Thyroid gland (tissue), 4 donors: ENCODE measurements at regions not wholly inside any gene's neighbourhood (a gene's known extent, or its start where the extent isn't known, plus 50 kb on each side); places are given as distances from the start of the nearest gene placed in this dataset.

Experiments
- POLR2A ChIP-seq, 2 donors: fragments of 450-650 bp; IDR thresholded peaks; one replicate each; pipeline ENCODE4 v1.6.1; 2017; ENCODE audit warnings: antibody characterized with exemption in 2 of 2, mild to moderate bottlenecking in 2 of 2, moderate library complexity in 1 of 2
- TF ChIP-seq, protein P1 (sequence below), 6 experiments: fragments of 200-600 bp in 3 of 6; fragments of 450-650 bp in 3 of 6; sonication (generic) in 3 of 6; IDR thresholded peaks; one replicate each; pipeline ENCODE4 v1.5.1; 2016 to 2019; ENCODE audit warnings: antibody characterized with exemption in 6 of 6, mild to moderate bottlenecking in 2 of 6, inconsistent platforms in 1 of 6, moderate library complexity in 1 of 6

DNA sequence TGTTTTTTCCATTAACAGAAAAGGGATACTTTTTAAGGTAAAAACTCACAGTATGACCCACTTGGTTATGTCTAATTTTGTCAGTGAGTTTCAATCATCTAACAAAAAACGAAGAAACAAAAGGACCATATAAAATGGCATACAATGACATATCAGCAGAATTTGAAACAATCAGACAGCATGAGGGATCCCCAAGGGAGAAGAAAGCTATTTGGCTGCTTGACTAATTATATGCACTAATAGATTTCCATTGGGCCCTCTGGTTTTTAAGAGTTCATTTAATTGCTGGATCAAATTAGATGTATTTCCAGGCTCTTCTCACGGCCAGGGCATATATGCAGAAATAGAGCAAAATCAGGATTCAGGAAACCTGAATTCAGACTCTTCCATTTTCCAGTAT, 376.4 kb upstream of the GBE1 start:
- TF ChIP-seq, protein P1, sequence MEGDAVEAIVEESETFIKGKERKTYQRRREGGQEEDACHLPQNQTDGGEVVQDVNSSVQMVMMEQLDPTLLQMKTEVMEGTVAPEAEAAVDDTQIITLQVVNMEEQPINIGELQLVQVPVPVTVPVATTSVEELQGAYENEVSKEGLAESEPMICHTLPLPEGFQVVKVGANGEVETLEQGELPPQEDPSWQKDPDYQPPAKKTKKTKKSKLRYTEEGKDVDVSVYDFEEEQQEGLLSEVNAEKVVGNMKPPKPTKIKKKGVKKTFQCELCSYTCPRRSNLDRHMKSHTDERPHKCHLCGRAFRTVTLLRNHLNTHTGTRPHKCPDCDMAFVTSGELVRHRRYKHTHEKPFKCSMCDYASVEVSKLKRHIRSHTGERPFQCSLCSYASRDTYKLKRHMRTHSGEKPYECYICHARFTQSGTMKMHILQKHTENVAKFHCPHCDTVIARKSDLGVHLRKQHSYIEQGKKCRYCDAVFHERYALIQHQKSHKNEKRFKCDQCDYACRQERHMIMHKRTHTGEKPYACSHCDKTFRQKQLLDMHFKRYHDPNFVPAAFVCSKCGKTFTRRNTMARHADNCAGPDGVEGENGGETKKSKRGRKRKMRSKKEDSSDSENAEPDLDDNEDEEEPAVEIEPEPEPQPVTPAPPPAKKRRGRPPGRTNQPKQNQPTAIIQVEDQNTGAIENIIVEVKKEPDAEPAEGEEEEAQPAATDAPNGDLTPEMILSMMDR (IDR thresholded peaks at IDR 0.05) = no peak
- TF ChIP-seq POLR2A (IDR thresholded peaks at IDR 0.05) = no peak
